ENCODE measurements at regions not wholly inside any gene's neighbourhood (a gene's known extent, or its start where the extent isn't known, plus 50 kb on each side); places are given as distances from the start of the nearest gene placed in this dataset.

DNA sequence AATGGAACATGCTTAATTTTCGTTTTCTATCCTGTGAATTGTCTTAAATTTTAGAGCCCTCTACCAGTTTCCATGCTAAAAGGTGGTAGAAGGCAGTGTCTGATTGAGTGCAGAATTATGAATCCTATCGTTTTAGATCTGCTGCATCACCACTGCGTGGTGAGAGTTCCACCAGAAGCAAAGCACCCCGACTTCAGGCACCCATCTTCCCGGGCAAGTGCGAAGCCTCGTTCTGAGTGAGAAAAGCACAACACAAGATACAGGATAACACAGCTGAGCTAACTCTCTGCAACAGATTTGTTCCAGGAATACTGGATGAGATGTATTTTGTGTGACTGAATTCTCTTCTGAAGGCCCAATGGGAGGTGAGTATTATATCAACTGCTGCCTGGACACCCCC is 471.5 kb downstream of the EIPR1 start:
- peaks cover 33% of the 10 kb centered on the region for H3K4me1 ChIP-seq (ENCODE audit: low read length)
- H3K9ac ChIP-seq (ENCODE audit: low read length) = no peak overlapping the region
- no peak overlapping the region for H3K4me3 ChIP-seq (ENCODE audit: low read length)
- H3K27me3 ChIP-seq (ENCODE audit: low read depth, low read length) = no peaks in the 10 kb centered on the region
- no peaks in the 10 kb centered on the region for H3K79me2 ChIP-seq (ENCODE audit: low read length)
- H2AFZ ChIP-seq (ENCODE audit: low read depth, low read length) = no peak overlapping the region
- H3K27ac ChIP-seq (ENCODE audit: low read length) = no peak overlapping the region
- TF ChIP-seq EZH2phosphoT487 (IDR thresholded peaks at IDR 0.05; ENCODE audit: low read depth) = no peak
- TF ChIP-seq, protein P1, sequence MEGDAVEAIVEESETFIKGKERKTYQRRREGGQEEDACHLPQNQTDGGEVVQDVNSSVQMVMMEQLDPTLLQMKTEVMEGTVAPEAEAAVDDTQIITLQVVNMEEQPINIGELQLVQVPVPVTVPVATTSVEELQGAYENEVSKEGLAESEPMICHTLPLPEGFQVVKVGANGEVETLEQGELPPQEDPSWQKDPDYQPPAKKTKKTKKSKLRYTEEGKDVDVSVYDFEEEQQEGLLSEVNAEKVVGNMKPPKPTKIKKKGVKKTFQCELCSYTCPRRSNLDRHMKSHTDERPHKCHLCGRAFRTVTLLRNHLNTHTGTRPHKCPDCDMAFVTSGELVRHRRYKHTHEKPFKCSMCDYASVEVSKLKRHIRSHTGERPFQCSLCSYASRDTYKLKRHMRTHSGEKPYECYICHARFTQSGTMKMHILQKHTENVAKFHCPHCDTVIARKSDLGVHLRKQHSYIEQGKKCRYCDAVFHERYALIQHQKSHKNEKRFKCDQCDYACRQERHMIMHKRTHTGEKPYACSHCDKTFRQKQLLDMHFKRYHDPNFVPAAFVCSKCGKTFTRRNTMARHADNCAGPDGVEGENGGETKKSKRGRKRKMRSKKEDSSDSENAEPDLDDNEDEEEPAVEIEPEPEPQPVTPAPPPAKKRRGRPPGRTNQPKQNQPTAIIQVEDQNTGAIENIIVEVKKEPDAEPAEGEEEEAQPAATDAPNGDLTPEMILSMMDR (IDR thresholded peaks at IDR 0.05; ENCODE audit: low read depth, low read length) = no peak
- H3K36me3 ChIP-seq (replicated peaks; ENCODE audit: low read depth, low read length) = no peaks in the 10 kb centered on the region
- H4K20me1 ChIP-seq (ENCODE audit: insufficient read depth, low read length) = no peaks in the 10 kb centered on the region
- no peaks in the 10 kb centered on the region for H3K9me3 ChIP-seq (ENCODE audit: insufficient read depth, low read length)
- H3K4me2 ChIP-seq (ENCODE audit: low read length) = peak overlapping the region; percentile 14; the same call in 1 of the 2 replicates

DNA sequence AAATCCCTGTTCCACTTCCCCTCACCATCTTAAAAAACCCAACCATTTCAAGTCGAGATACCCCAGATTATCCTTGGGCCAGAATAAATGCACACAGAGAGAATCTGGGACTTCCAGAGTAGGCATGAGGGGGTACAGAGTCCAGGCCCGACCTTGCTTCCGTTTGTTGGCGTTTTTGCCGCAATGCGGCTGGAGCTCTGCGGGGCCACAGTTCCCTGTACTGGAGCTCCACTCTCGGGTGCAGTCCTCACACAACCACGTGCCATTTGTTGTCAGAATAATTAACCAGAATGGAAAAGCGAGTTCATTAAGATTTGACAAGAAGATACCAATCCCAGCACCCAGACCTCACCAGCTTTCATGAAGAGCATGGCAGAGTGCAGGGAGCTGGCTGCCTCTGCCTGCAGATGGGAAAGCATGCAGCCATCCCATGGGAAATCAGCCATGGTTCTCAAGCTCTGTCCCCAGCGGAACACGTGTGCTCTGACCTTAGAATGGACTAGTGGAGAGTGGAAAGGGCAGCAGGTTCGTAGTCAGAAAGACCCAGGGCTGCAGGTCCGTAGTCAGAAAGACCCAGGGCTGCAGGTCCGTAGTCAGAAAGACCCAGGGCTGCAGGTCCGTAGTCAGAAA is 472.8 kb downstream of the EIPR1 start:
- no peak overlapping the region for H3K27ac ChIP-seq (ENCODE audit: low read length)
- no peaks in the 10 kb centered on the region for H3K79me2 ChIP-seq (ENCODE audit: low read length)
- no peak for TF ChIP-seq EZH2phosphoT487 (IDR thresholded peaks at IDR 0.05; ENCODE audit: low read depth)
- TF ChIP-seq, protein P1 (IDR thresholded peaks at IDR 0.05; ENCODE audit: low read depth, low read length) = no peak
- H3K4me1 ChIP-seq (ENCODE audit: low read length) = peaks cover 46% of the 10 kb centered on the region
- no peak overlapping the region for H3K9ac ChIP-seq (ENCODE audit: low read length)
- H3K4me2 ChIP-seq (ENCODE audit: low read length) = no peak overlapping the region
- H3K36me3 ChIP-seq (replicated peaks; ENCODE audit: low read depth, low read length) = no peaks in the 10 kb centered on the region
- H3K27me3 ChIP-seq (ENCODE audit: low read depth, low read length) = no peaks in the 10 kb centered on the region
- no peak overlapping the region for H3K4me3 ChIP-seq (ENCODE audit: low read length)
- H3K9me3 ChIP-seq (ENCODE audit: insufficient read depth, low read length) = no peaks in the 10 kb centered on the region
- no peak overlapping the region for H2AFZ ChIP-seq (ENCODE audit: low read depth, low read length)
- H4K20me1 ChIP-seq (ENCODE audit: insufficient read depth, low read length) = no peaks in the 10 kb centered on the region

DNA sequence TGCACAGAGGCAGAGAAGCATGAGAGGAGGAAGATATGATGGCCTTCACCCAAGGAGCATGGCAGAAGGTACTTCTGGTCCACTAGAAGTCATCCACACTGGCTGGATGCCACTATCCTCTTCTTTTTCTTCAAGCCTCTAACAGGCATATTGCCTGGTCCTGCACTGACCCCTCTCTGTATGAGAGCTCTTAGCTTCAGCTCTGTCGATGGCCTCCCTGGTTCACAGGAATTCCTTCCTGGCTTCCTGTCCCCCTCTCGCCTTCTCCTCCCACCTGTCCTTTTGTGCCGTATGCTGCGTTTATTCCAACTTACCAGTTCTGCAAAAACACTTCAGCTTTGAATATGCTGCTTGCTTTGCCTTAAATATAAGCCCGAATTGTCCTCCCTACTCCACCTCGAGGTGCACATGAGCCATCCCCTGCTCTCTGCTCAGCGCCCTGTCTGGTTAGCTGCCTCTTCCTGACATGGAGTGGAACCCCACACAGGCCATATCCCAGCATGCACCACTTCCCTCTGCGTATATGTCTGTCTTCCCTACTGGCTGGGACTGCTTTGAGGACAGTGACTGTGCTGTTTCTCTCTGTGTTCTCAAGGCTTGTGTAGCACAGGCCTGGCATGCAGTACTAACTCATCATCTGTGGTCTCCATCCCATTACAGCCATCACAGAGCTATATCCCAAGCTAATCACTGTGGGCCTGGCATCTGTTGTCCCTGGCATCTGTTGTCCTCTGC is 474.9 kb downstream of the EIPR1 start:
- H3K4me2 ChIP-seq (ENCODE audit: low read length) = no peak overlapping the region
- H3K27me3 ChIP-seq (ENCODE audit: low read depth, low read length) = no peaks in the 10 kb centered on the region
- TF ChIP-seq EZH2phosphoT487 (IDR thresholded peaks at IDR 0.05; ENCODE audit: low read depth) = no peak
- TF ChIP-seq, protein P1 (IDR thresholded peaks at IDR 0.05; ENCODE audit: low read depth, low read length) = no peak

More for the DNA sequence above, 474.9 kb downstream of the EIPR1 start:
- no peaks in the 10 kb centered on the region for H4K20me1 ChIP-seq (ENCODE audit: insufficient read depth, low read length)
- H3K4me1 ChIP-seq (ENCODE audit: low read length) = peaks cover 52% of the 10 kb centered on the region
- no peak overlapping the region for H2AFZ ChIP-seq (ENCODE audit: low read depth, low read length)
- no peak overlapping the region for H3K4me3 ChIP-seq (ENCODE audit: low read length)
- no peaks in the 10 kb centered on the region for H3K9me3 ChIP-seq (ENCODE audit: insufficient read depth, low read length)
- no peak overlapping the region for H3K27ac ChIP-seq (ENCODE audit: low read length)
- H3K9ac ChIP-seq (ENCODE audit: low read length) = no peak overlapping the region
- H3K79me2 ChIP-seq (ENCODE audit: low read length) = no peaks in the 10 kb centered on the region
- no peaks in the 10 kb centered on the region for H3K36me3 ChIP-seq (replicated peaks; ENCODE audit: low read depth, low read length)
